ENCODE measurements at regions not wholly inside any gene's neighbourhood (a gene's known extent, or its start where the extent isn't known, plus 50 kb on each side); places are given as distances from the start of the nearest gene placed in this dataset.

DNA sequence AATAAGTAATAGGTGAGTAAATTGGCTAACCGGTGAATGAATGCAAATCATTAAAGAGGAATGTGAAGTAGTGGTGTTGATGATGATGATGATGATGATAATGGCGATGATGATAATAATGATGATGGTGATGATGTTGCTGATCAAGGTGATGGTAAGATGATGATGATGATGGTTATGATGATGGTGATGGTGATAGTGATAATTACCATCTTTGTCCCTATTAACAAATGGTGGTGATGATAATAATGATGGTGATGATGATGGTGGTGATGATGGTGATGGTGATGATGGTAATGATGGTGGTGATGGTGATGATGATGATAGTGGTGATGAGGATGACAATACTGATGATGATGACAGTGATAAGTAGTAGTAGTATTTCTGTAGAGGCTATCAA is 452.6 kb downstream of the ZNF536 start:
- TF ChIP-seq, protein P1, sequence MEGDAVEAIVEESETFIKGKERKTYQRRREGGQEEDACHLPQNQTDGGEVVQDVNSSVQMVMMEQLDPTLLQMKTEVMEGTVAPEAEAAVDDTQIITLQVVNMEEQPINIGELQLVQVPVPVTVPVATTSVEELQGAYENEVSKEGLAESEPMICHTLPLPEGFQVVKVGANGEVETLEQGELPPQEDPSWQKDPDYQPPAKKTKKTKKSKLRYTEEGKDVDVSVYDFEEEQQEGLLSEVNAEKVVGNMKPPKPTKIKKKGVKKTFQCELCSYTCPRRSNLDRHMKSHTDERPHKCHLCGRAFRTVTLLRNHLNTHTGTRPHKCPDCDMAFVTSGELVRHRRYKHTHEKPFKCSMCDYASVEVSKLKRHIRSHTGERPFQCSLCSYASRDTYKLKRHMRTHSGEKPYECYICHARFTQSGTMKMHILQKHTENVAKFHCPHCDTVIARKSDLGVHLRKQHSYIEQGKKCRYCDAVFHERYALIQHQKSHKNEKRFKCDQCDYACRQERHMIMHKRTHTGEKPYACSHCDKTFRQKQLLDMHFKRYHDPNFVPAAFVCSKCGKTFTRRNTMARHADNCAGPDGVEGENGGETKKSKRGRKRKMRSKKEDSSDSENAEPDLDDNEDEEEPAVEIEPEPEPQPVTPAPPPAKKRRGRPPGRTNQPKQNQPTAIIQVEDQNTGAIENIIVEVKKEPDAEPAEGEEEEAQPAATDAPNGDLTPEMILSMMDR (IDR thresholded peaks at IDR 0.05): no peak
- TF ChIP-seq, protein P2, sequence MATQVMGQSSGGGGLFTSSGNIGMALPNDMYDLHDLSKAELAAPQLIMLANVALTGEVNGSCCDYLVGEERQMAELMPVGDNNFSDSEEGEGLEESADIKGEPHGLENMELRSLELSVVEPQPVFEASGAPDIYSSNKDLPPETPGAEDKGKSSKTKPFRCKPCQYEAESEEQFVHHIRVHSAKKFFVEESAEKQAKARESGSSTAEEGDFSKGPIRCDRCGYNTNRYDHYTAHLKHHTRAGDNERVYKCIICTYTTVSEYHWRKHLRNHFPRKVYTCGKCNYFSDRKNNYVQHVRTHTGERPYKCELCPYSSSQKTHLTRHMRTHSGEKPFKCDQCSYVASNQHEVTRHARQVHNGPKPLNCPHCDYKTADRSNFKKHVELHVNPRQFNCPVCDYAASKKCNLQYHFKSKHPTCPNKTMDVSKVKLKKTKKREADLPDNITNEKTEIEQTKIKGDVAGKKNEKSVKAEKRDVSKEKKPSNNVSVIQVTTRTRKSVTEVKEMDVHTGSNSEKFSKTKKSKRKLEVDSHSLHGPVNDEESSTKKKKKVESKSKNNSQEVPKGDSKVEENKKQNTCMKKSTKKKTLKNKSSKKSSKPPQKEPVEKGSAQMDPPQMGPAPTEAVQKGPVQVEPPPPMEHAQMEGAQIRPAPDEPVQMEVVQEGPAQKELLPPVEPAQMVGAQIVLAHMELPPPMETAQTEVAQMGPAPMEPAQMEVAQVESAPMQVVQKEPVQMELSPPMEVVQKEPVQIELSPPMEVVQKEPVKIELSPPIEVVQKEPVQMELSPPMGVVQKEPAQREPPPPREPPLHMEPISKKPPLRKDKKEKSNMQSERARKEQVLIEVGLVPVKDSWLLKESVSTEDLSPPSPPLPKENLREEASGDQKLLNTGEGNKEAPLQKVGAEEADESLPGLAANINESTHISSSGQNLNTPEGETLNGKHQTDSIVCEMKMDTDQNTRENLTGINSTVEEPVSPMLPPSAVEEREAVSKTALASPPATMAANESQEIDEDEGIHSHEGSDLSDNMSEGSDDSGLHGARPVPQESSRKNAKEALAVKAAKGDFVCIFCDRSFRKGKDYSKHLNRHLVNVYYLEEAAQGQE (IDR thresholded peaks at IDR 0.05; ENCODE audit: insufficient read depth in 1 of 2, low read depth in 2 of 2, low read length in 1 of 2): no peak

All from Panc1 (cell line).